ENCODE measurements at regions not wholly inside any gene's neighbourhood (a gene's known extent, or its start where the extent isn't known, plus 50 kb on each side); places are given as distances from the start of the nearest gene placed in this dataset.
"Not testable (repeated sequence)": the region's sequence is repeated elsewhere in the genome, so short reads cannot be mapped to it uniquely, and the experiment has no call there.

- Histone ChIP-seq H3K4me1 (ENCODE audit: control insufficient read depth in 2 of 2, insufficient read depth in 2 of 2, low read length in 2 of 2) (no peaks in the 10 kb centered on the region), H3K36me3 (ENCODE audit: control insufficient read depth in 2 of 2, insufficient read depth in 2 of 2, low read length in 2 of 2) (no peaks in the 10 kb centered on the region), H3K4me3 (ENCODE audit: low read length in 2 of 2) (no peak overlapping the region), H3K9me3 (ENCODE audit: control insufficient read depth in 2 of 2, low read length in 2 of 2) (no peaks in the 10 kb centered on the region), H3K27ac (ENCODE audit: low read depth in 2 of 2, low read length in 2 of 2) (no peak overlapping the region), H3K27me3 (ENCODE audit: control insufficient read depth in 2 of 2, insufficient read depth in 2 of 2, low read length in 2 of 2) (peaks cover 0 to 4% of the 10 kb centered on the region in 2 donors), H3K9ac (ENCODE audit: low read depth in 1 of 2, low read length in 2 of 2) (no peak overlapping the region)
Measured at GRCh38 chr7:142638581-142638980, 110.7 kb upstream of the PRSS1 start.

DNA sequence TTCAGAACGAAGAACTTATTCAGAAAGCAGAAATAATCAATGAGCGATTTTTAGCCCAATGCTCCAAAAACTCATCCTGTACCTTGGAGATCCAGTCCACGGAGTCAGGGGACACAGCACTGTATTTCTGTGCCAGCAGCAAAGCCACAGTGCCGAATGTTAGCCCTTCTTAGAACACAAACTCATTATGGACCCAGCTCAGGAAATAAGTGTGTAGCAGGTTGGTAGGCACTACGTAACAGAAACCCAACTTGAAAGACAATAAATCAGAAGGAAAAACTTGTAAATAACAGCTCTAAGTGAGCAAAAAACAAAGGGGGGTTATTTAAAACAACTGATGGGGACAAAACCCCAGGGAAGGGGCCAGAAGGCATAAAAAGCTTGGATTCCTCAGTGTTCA is 112.0 kb upstream of the PRSS1 start:
- H3K36me3 ChIP-seq (ENCODE audit: control insufficient read depth in 2 of 2, insufficient read depth in 2 of 2, low read length in 2 of 2) = no peaks in the 10 kb centered on the region
- no peak overlapping the region for H3K9ac ChIP-seq (ENCODE audit: low read depth in 1 of 2, low read length in 2 of 2)
- no peak overlapping the region for H3K27ac ChIP-seq (ENCODE audit: low read depth in 2 of 2, low read length in 2 of 2)
- peaks cover 2 to 4% of the 10 kb centered on the region in 2 donors for H3K27me3 ChIP-seq (ENCODE audit: control insufficient read depth in 2 of 2, insufficient read depth in 2 of 2, low read length in 2 of 2)
- H3K4me3 ChIP-seq (ENCODE audit: low read length in 2 of 2) = no peak overlapping the region
- no peaks in the 10 kb centered on the region for H3K9me3 ChIP-seq (ENCODE audit: control insufficient read depth in 2 of 2, low read length in 2 of 2)
- no peaks in the 10 kb centered on the region for H3K4me1 ChIP-seq (ENCODE audit: control insufficient read depth in 2 of 2, insufficient read depth in 2 of 2, low read length in 2 of 2)

DNA sequence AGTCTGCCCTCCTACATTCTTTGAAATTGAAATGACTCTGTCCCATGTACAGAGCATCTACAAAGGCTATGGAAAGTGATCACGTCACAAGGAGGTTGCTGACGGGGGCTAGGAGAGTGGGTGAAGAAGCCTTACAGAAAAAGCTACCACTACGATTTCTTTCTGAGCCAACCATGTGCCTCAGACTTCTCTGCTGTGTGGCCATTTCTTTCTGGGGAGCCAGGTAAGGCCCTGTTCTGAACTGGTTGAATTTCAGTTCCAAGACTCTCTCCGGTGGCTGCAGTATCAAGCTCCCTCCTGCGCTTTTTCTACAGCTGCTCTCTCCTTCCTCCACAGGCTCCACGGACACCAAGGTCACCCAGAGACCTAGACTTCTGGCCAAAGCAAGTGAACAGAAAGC is 112.5 kb upstream of the PRSS1 start:
- no peak overlapping the region for H3K27ac ChIP-seq (ENCODE audit: low read depth in 2 of 2, low read length in 2 of 2)
- H3K4me1 ChIP-seq (ENCODE audit: control insufficient read depth in 2 of 2, insufficient read depth in 2 of 2, low read length in 2 of 2) = no peaks in the 10 kb centered on the region
- H3K9me3 ChIP-seq (ENCODE audit: control insufficient read depth in 2 of 2, low read length in 2 of 2) = no peaks in the 10 kb centered on the region
- H3K36me3 ChIP-seq (ENCODE audit: control insufficient read depth in 2 of 2, insufficient read depth in 2 of 2, low read length in 2 of 2) = no peaks in the 10 kb centered on the region
- no peak overlapping the region for H3K4me3 ChIP-seq (ENCODE audit: low read length in 2 of 2)
- H3K9ac ChIP-seq (ENCODE audit: low read depth in 1 of 2, low read length in 2 of 2) = no peak overlapping the region
- H3K27me3 ChIP-seq (ENCODE audit: control insufficient read depth in 2 of 2, insufficient read depth in 2 of 2, low read length in 2 of 2) = peaks cover 4 to 7% of the 10 kb centered on the region in 2 donors

DNA sequence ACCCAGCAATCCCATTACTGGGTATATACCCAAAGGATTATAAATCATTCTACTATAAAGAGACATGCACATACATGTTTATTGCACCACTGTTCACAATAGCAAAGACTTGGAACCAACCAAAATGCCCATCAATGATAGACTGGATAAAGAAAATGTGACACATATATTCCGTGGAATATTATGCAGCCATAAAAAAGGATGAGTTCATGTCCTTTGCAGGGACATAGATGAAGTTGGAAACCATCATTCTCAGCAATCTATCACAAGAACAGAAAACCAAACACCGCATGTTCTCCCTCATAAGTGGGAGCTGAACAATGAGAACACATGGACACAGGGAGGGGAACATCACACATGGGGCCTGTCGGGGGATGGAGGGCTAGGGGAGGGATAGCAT is 113.2 kb upstream of the PRSS1 start:
- H3K36me3 ChIP-seq (ENCODE audit: control insufficient read depth in 2 of 2, insufficient read depth in 2 of 2, low read length in 2 of 2); H3K27ac ChIP-seq (ENCODE audit: low read depth in 2 of 2, low read length in 2 of 2); H3K9me3 ChIP-seq (ENCODE audit: control insufficient read depth in 2 of 2, low read length in 2 of 2); H3K27me3 ChIP-seq (ENCODE audit: control insufficient read depth in 2 of 2, insufficient read depth in 2 of 2, low read length in 2 of 2); H3K9ac ChIP-seq (ENCODE audit: low read depth in 1 of 2, low read length in 2 of 2); H3K4me3 ChIP-seq (ENCODE audit: low read length in 2 of 2); H3K4me1 ChIP-seq (ENCODE audit: control insufficient read depth in 2 of 2, insufficient read depth in 2 of 2, low read length in 2 of 2): not testable (repeated sequence)

DNA sequence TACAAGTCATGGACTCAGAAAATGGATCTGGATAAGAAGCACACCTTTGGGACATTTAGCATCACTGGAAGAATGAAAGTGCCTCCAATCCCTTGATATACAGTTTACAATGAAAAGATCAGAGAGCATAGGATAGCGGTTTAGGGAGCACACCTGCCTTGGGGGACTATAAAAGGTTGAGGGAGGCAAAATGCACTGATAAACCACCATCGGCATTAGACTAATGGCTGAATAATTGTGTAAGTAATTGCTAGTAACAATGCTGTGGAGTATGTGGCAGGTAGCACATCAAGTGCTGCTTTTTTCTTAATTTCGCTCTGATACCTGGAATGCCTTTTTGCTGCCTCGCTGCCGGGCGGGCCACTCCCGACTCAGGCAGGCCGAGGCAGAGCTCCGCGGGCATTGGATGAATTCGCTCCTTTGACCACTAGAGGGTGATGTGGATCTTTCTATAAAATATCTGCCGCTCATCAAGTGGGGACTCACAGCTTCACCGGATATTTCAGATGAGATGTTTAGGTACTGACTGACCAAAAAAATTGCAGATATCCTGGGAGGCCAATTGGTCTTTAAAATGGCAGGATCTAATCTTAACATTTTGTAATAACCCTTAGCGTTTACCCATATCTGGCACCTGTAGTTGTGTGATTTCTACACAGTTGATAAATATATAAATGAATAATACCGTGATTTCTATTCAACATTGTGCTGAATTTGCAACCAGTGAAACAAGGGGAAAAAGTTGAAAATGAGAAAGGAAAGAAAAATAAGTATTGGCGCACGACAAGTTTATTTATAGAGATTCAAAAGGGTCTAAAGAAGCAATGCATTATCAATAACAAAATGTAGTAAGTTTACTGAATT is 116.8 kb upstream of the PRSS1 start:
- no peak overlapping the region for H3K27ac ChIP-seq (ENCODE audit: low read depth in 2 of 2, low read length in 2 of 2)
- H3K4me3 ChIP-seq (ENCODE audit: low read length in 2 of 2) = no peak overlapping the region
- no peaks in the 10 kb centered on the region for H3K36me3 ChIP-seq (ENCODE audit: control insufficient read depth in 2 of 2, insufficient read depth in 2 of 2, low read length in 2 of 2)
- no peaks in the 10 kb centered on the region for H3K9me3 ChIP-seq (ENCODE audit: control insufficient read depth in 2 of 2, low read length in 2 of 2)
- H3K27me3 ChIP-seq (ENCODE audit: control insufficient read depth in 2 of 2, insufficient read depth in 2 of 2, low read length in 2 of 2) = peaks cover 8 to 13% of the 10 kb centered on the region in 2 donors
- H3K9ac ChIP-seq (ENCODE audit: low read depth in 1 of 2, low read length in 2 of 2) = no peak overlapping the region
- H3K4me1 ChIP-seq (ENCODE audit: control insufficient read depth in 2 of 2, insufficient read depth in 2 of 2, low read length in 2 of 2) = no peaks in the 10 kb centered on the region

DNA sequence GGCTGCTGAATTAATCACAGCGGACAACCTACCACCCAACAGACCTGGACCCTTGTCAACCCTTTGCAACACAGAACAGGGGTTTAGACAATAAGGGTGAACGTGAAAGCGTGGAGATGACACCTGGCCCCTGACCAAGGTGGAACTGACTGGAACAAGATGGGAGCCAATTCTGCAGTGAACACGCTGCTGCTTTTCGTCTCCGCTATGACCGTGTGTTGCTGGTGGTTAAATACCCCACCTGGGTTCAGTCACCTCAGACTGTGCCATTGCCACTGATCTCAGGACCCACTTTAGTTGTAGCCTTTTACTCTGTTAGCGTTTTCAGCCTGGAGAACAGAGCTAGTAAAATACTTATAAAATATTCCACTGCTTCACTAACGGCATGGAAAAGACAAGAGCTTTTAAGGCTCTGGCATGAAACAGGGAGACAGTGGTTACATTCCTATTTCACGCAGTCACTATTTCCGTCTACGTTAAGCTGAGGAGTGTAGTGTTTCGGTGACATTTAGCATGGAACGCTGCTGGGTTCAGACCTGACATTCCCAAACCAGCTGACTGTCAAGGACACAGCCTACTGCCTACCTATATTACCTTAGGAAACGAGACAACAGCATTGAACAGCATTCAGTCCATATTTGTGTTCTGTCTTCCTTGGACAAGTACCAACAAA is 119.5 kb upstream of the PRSS1 start:
- Histone ChIP-seq H3K4me1 (ENCODE audit: control insufficient read depth in 2 of 2, insufficient read depth in 2 of 2, low read length in 2 of 2) (no peaks in the 10 kb centered on the region), H3K4me3 (ENCODE audit: low read length in 2 of 2) (no peak overlapping the region), H3K27ac (ENCODE audit: low read depth in 2 of 2, low read length in 2 of 2) (no peak overlapping the region), H3K9me3 (ENCODE audit: control insufficient read depth in 2 of 2, low read length in 2 of 2) (no peaks in the 10 kb centered on the region), H3K9ac (ENCODE audit: low read depth in 1 of 2, low read length in 2 of 2) (no peak overlapping the region), H3K27me3 (ENCODE audit: control insufficient read depth in 2 of 2, insufficient read depth in 2 of 2, low read length in 2 of 2) (peaks cover 11 to 13% of the 10 kb centered on the region in 2 donors), H3K36me3 (ENCODE audit: control insufficient read depth in 2 of 2, insufficient read depth in 2 of 2, low read length in 2 of 2) (no peaks in the 10 kb centered on the region)

DNA sequence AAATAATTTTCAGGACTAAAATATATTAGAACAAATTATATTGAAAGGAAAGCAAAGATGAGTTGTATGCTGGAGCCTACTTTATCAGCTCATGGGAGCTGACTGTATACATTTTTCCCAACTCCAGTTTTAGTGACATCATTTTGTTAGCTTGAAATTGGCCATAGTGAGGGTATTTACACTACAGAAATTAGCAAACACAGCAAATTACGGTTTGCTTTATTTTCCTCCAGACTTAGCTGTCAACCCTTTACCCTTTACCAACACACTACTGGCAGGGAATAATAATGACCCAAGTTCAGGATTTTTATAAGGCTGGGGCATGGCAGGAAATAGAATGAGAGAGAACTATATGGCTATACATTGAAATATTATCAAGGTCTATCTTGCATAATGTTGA is 120.3 kb upstream of the PRSS1 start:
- Histone ChIP-seq H3K4me1 (ENCODE audit: control insufficient read depth in 2 of 2, insufficient read depth in 2 of 2, low read length in 2 of 2) (no peaks in the 10 kb centered on the region), H3K27me3 (ENCODE audit: control insufficient read depth in 2 of 2, insufficient read depth in 2 of 2, low read length in 2 of 2) (peaks cover 11 to 13% of the 10 kb centered on the region in 2 donors), H3K9me3 (ENCODE audit: control insufficient read depth in 2 of 2, low read length in 2 of 2) (no peaks in the 10 kb centered on the region), H3K36me3 (ENCODE audit: control insufficient read depth in 2 of 2, insufficient read depth in 2 of 2, low read length in 2 of 2) (no peaks in the 10 kb centered on the region), H3K4me3 (ENCODE audit: low read length in 2 of 2) (no peak overlapping the region), H3K9ac (ENCODE audit: low read depth in 1 of 2, low read length in 2 of 2) (no peak overlapping the region), H3K27ac (ENCODE audit: low read depth in 2 of 2, low read length in 2 of 2) (no peak overlapping the region)

GRCh38 chr7:142627223-142627622 is 122.0 kb upstream of the PRSS1 start:
- H3K9me3 ChIP-seq (ENCODE audit: control insufficient read depth in 2 of 2, low read length in 2 of 2); H3K4me3 ChIP-seq (ENCODE audit: low read length in 2 of 2); H3K9ac ChIP-seq (ENCODE audit: low read depth in 1 of 2, low read length in 2 of 2); H3K36me3 ChIP-seq (ENCODE audit: control insufficient read depth in 2 of 2, insufficient read depth in 2 of 2, low read length in 2 of 2); H3K4me1 ChIP-seq (ENCODE audit: control insufficient read depth in 2 of 2, insufficient read depth in 2 of 2, low read length in 2 of 2); H3K27ac ChIP-seq (ENCODE audit: low read depth in 2 of 2, low read length in 2 of 2): not testable (repeated sequence)
- H3K27me3 ChIP-seq (ENCODE audit: control insufficient read depth in 2 of 2, insufficient read depth in 2 of 2, low read length in 2 of 2) = peaks cover 9 to 13% of the 10 kb centered on the region in 2 donors

DNA sequence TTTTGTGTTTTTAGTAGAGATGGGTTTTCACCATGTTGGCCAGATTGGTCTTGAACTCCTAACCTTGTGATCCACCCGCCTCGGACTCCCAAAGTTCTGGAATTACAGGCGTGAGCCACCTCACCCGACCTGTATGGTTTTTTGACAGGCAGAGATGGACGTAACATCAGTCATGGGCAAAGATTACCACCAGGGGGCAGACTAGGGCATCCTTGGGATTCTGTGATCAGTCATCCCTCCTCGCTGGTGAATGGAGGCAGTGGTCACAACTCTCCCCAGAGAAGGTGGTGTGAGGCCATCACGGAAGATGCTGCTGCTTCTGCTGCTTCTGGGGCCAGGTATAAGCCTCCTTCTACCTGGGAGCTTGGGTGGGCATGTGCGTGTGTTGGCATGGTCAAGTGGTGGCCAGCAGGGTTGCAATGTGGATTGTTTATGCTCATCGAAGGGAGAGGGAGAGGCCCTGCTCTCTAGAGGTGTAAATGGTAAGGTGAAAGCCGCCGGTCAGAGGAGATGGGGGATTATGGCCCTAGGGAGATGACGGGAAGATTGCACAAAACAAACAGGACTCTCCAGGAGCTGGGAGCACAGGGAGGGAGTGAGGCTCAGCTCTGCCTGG is 122.7 kb upstream of the PRSS1 start:
- no peaks in the 10 kb centered on the region for H3K36me3 ChIP-seq (ENCODE audit: control insufficient read depth in 2 of 2, insufficient read depth in 2 of 2, low read length in 2 of 2)

GRCh38 chr7:142625216-142625615 is 124.1 kb upstream of the PRSS1 start:
- not testable (repeated sequence) for H3K27me3 ChIP-seq (ENCODE audit: control insufficient read depth in 2 of 2, insufficient read depth in 2 of 2, low read length in 2 of 2); H3K4me3 ChIP-seq (ENCODE audit: low read length in 2 of 2); H3K36me3 ChIP-seq (ENCODE audit: control insufficient read depth in 2 of 2, insufficient read depth in 2 of 2, low read length in 2 of 2); H3K9ac ChIP-seq (ENCODE audit: low read depth in 1 of 2, low read length in 2 of 2); H3K27ac ChIP-seq (ENCODE audit: low read depth in 2 of 2, low read length in 2 of 2); H3K9me3 ChIP-seq (ENCODE audit: control insufficient read depth in 2 of 2, low read length in 2 of 2); H3K4me1 ChIP-seq (ENCODE audit: control insufficient read depth in 2 of 2, insufficient read depth in 2 of 2, low read length in 2 of 2)

More for the DNA sequence above, 122.7 kb upstream of the PRSS1 start:
- Histone ChIP-seq H3K27ac (ENCODE audit: low read depth in 2 of 2, low read length in 2 of 2) (no peak overlapping the region), H3K27me3 (ENCODE audit: control insufficient read depth in 2 of 2, insufficient read depth in 2 of 2, low read length in 2 of 2) (peaks cover 6 to 7% of the 10 kb centered on the region in 2 donors), H3K4me3 (ENCODE audit: low read length in 2 of 2) (no peak overlapping the region), H3K4me1 (ENCODE audit: control insufficient read depth in 2 of 2, insufficient read depth in 2 of 2, low read length in 2 of 2) (no peaks in the 10 kb centered on the region), H3K9me3 (ENCODE audit: control insufficient read depth in 2 of 2, low read length in 2 of 2) (no peaks in the 10 kb centered on the region), H3K9ac (ENCODE audit: low read depth in 1 of 2, low read length in 2 of 2) (no peak overlapping the region)
